HepG2 (cell line): ENCODE measurements at regions not wholly inside any gene's neighbourhood (a gene's known extent, or its start where the extent isn't known, plus 50 kb on each side); places are given as distances from the start of the nearest gene placed in this dataset.
A peak's percentile ranks its signal among the peaks of the same experiment; 100 is the strongest.

ENCODE experiments used
- CBX1 ChIP-seq: IDR thresholded peaks from one replicate; pipeline ENCODE4 v1.6.1; 2016; ENCODE audit warnings: antibody characterized with exemption, low read depth
- EP300 ChIP-seq, 3 experiments: sonication (generic) in 1 of 3; formaldehyde crosslinking in 1 of 3; IDR thresholded peaks; 2 replicates each; pipeline versions ENCODE4 v1.5.1 to v1.6.1; 2011 to 2020; ENCODE audit warnings: low read depth in 2 of 3, low read length in 2 of 3, borderline replicate concordance in 1 of 3, improper control_type of control experiment in 1 of 3, mild to moderate bottlenecking in 1 of 3, missing genetic modification reagents in 1 of 3, moderate library complexity in 1 of 3
- FOXO1 ChIP-seq: sonication (generic); formaldehyde crosslinking; IDR thresholded peaks from 2 replicates; pipeline ENCODE4 v1.4.0; 2020; ENCODE audit warnings: missing genetic modification reagents
- FOXP1 ChIP-seq, 2 experiments: fragments of 450-650 bp in 1 of 2; IDR thresholded peaks; 2 replicates each; pipeline ENCODE4 v1.6.1; 2017 to 2018; ENCODE audit warnings: antibody characterized with exemption in 1 of 2
- GATAD1 ChIP-seq: IDR thresholded peaks from 2 replicates; pipeline ENCODE4 v1.6.1; 2016; ENCODE audit warnings: missing genetic modification reagents, missing compliant biosample characterization
- GFI1 ChIP-seq: sonication (generic); formaldehyde crosslinking; IDR thresholded peaks from 2 replicates; pipeline ENCODE4 v1.5.0; 2020; ENCODE audit warnings: missing genetic modification reagents, mild to moderate bottlenecking, borderline replicate concordance
- HDAC6 ChIP-seq: fragments of 200-600 bp; sonication (generic); IDR thresholded peaks from 2 replicates; pipeline ENCODE4 v1.7.0; 2017; ENCODE audit warnings: mild to moderate bottlenecking, antibody characterized with exemption, low read length, low read depth
- MAFG ChIP-seq: sonication (generic); formaldehyde crosslinking; IDR thresholded peaks from 2 replicates; pipeline ENCODE4 v1.5.1; 2020; ENCODE audit warnings: mild to moderate bottlenecking, missing genetic modification reagents
- MIXL1 ChIP-seq: IDR thresholded peaks from 2 replicates; pipeline ENCODE4 v1.6.1; 2016
- REL ChIP-seq: sonication (generic); formaldehyde crosslinking; conservative IDR thresholded peaks from 2 replicates; pipeline ENCODE4 v1.8.0; 2022; ENCODE audit warnings: mild to moderate bottlenecking, missing genetic modification reagents, moderate library complexity
- SALL2 ChIP-seq: sonication (generic); formaldehyde crosslinking; IDR thresholded peaks from 2 replicates; pipeline ENCODE4 v1.8.1; 2023; ENCODE audit warnings: mild to moderate bottlenecking, missing genetic modification reagents, inconsistent platforms
- SAP130 ChIP-seq: IDR thresholded peaks from 2 replicates; pipeline ENCODE4 v1.6.1; 2016; ENCODE audit warnings: low read depth
- SMAD9 ChIP-seq: sonication (generic); formaldehyde crosslinking; IDR thresholded peaks from 2 replicates; pipeline ENCODE4 v1.5.1; 2020; ENCODE audit warnings: mild to moderate bottlenecking, missing genetic modification reagents
- SMC3 ChIP-seq: IDR thresholded peaks from 2 replicates; pipeline ENCODE4 v1.6.1; 2011; ENCODE audit warnings: low read length, improper control_type of control experiment
- YEATS2 ChIP-seq: sonication (generic); formaldehyde crosslinking; IDR thresholded peaks from 2 replicates; pipeline ENCODE4 v1.4.0; 2020; ENCODE audit warnings: missing genetic modification reagents, borderline replicate concordance
- ZNF225 ChIP-seq: sonication (generic); formaldehyde crosslinking; IDR thresholded peaks from 2 replicates; pipeline ENCODE4 v1.4.0; 2020; ENCODE audit warnings: mild to moderate bottlenecking, missing genetic modification reagents
- ZNF644 ChIP-seq: IDR thresholded peaks from 2 replicates; pipeline ENCODE4 v1.6.1; 2016; ENCODE audit warnings: low read depth
- ZSCAN31 ChIP-seq: sonication (generic); formaldehyde crosslinking; IDR thresholded peaks from 2 replicates; pipeline ENCODE4 v1.5.0; 2020; ENCODE audit warnings: low read depth, mild to moderate bottlenecking, missing genetic modification reagents
- ZSCAN9 ChIP-seq: IDR thresholded peaks from 2 replicates; pipeline ENCODE4 v1.6.1; 2016; ENCODE audit warnings: borderline replicate concordance
- TF ChIP-seq, protein P1 (sequence below): sonication (generic); formaldehyde crosslinking; IDR thresholded peaks from 2 replicates; pipeline ENCODE4 v1.4.0; 2020; ENCODE audit warnings: missing genetic modification reagents
- TF ChIP-seq, protein P2 (sequence below): IDR thresholded peaks from 2 replicates; pipeline ENCODE4 v1.6.1; 2016; ENCODE audit warnings: low read depth, borderline replicate concordance
- TF ChIP-seq, protein P3 (sequence below): sonication (generic); formaldehyde crosslinking; IDR thresholded peaks from 2 replicates; pipeline ENCODE4 v1.4.0; 2020; ENCODE audit warnings: mild to moderate bottlenecking, missing genetic modification reagents
- TF ChIP-seq, protein P4 (sequence below), 2 experiments: IDR thresholded peaks; 2 replicates each; pipeline ENCODE4 v1.6.1; 2011 to 2012; ENCODE audit warnings: low read length in 2 of 2, borderline replicate concordance in 1 of 2, low read depth in 1 of 2, mild to moderate bottlenecking in 1 of 2, moderate library complexity in 1 of 2

DNA sequence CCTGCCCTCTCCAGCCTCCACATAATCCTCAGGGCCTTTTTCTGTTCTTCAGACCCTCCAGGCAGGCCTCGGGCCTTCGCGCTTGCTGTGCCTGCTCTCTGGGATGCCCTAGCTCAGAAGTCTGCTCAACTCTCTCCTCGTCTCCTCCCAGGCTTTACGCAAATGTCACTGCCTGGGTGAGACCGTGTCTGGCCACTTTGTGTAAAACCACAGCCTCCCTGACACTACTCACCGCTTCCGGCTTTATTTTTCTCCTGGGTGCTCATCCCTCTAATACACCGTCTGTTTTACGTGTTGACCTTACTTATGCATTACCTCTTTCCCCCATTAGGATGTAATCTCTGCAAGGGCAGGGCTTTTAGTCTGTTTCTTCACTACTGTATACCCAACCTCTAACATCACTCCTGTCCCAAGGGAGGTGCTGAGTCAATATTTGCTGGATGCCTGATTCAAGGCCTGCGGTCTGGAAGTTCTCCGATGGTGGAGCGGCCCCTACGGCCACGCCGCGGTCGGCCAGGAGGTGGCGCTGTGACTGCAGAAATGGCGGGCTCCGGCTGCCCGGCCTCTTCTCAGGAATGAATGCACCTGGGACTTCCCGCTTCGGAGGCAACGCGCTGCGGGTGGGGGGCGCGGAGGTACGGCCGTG, 58.2 kb upstream of the THY1 start (continued):
- TF ChIP-seq, protein P1, sequence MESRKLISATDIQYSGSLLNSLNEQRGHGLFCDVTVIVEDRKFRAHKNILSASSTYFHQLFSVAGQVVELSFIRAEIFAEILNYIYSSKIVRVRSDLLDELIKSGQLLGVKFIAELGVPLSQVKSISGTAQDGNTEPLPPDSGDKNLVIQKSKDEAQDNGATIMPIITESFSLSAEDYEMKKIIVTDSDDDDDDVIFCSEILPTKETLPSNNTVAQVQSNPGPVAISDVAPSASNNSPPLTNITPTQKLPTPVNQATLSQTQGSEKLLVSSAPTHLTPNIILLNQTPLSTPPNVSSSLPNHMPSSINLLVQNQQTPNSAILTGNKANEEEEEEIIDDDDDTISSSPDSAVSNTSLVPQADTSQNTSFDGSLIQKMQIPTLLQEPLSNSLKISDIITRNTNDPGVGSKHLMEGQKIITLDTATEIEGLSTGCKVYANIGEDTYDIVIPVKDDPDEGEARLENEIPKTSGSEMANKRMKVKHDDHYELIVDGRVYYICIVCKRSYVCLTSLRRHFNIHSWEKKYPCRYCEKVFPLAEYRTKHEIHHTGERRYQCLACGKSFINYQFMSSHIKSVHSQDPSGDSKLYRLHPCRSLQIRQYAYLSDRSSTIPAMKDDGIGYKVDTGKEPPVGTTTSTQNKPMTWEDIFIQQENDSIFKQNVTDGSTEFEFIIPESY (CRISPR knock-in tag): peak; percentile 63
- TF ChIP-seq SMC3: peak; percentile 41; the same call in 1 of the 2 replicates
- TF ChIP-seq FOXO1 (CRISPR knock-in tag): peak; percentile 64
- peak; percentile 71 for TF ChIP-seq SALL2 (CRISPR knock-in tag)
- peak; percentile 30; the same call in 1 of the 2 replicates for TF ChIP-seq GATAD1 (CRISPR knock-in tag)
- no peak for TF ChIP-seq CBX1
- TF ChIP-seq MAFG (CRISPR knock-in tag): no peak
- TF ChIP-seq GFI1 (CRISPR knock-in tag): peak; percentile 97
- TF ChIP-seq SAP130: peak; percentile 66
- peak; percentile 81; the same call in 1 of the 2 replicates for TF ChIP-seq MIXL1
- 0 out of 2 replicates have a peak, but pooled peaks have one; percentile 34 for TF ChIP-seq ZNF644 (CRISPR knock-in tag)
- 0 out of 2 replicates have a peak, but pooled peaks have one; percentile 37 for TF ChIP-seq ZSCAN31
- TF ChIP-seq, protein P2, sequence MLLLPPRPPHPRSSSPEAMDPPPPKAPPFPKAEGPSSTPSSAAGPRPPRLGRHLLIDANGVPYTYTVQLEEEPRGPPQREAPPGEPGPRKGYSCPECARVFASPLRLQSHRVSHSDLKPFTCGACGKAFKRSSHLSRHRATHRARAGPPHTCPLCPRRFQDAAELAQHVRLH: peak; percentile 87; the same call in 1 of the 2 replicates
- TF ChIP-seq, protein P3, sequence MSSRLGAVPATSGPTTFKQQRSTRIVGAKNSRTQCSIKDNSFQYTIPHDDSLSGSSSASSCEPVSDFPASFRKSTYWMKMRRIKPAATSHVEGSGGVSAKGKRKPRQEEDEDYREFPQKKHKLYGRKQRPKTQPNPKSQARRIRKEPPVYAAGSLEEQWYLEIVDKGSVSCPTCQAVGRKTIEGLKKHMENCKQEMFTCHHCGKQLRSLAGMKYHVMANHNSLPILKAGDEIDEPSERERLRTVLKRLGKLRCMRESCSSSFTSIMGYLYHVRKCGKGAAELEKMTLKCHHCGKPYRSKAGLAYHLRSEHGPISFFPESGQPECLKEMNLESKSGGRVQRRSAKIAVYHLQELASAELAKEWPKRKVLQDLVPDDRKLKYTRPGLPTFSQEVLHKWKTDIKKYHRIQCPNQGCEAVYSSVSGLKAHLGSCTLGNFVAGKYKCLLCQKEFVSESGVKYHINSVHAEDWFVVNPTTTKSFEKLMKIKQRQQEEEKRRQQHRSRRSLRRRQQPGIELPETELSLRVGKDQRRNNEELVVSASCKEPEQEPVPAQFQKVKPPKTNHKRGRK (CRISPR knock-in tag): no peak
- peak; percentile 81; the same call in 1 of the 2 replicates for TF ChIP-seq ZSCAN9 (CRISPR knock-in tag)
- peak; percentile 79; the same call in 1 of the 2 replicates for TF ChIP-seq YEATS2 (CRISPR knock-in tag)
- TF ChIP-seq REL: no peak
- TF ChIP-seq ZNF225: no peak
- TF ChIP-seq HDAC6: no peak
- TF ChIP-seq, protein P4, sequence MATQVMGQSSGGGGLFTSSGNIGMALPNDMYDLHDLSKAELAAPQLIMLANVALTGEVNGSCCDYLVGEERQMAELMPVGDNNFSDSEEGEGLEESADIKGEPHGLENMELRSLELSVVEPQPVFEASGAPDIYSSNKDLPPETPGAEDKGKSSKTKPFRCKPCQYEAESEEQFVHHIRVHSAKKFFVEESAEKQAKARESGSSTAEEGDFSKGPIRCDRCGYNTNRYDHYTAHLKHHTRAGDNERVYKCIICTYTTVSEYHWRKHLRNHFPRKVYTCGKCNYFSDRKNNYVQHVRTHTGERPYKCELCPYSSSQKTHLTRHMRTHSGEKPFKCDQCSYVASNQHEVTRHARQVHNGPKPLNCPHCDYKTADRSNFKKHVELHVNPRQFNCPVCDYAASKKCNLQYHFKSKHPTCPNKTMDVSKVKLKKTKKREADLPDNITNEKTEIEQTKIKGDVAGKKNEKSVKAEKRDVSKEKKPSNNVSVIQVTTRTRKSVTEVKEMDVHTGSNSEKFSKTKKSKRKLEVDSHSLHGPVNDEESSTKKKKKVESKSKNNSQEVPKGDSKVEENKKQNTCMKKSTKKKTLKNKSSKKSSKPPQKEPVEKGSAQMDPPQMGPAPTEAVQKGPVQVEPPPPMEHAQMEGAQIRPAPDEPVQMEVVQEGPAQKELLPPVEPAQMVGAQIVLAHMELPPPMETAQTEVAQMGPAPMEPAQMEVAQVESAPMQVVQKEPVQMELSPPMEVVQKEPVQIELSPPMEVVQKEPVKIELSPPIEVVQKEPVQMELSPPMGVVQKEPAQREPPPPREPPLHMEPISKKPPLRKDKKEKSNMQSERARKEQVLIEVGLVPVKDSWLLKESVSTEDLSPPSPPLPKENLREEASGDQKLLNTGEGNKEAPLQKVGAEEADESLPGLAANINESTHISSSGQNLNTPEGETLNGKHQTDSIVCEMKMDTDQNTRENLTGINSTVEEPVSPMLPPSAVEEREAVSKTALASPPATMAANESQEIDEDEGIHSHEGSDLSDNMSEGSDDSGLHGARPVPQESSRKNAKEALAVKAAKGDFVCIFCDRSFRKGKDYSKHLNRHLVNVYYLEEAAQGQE (IDR thresholded peaks at IDR 0.05; ENCODE audit: borderline replicate concordance in 1 of 2, low read depth in 1 of 2, low read length in 2 of 2): peak in 1 of 2 experiments; percentile 61; a peak in 1 of 4 replicates
- TF ChIP-seq FOXP1 (IDR thresholded peaks at IDR 0.05): peak; percentile 37; the same call in 1 of the 2 replicates
- TF ChIP-seq FOXP1 (CRISPR knock-in tag; IDR thresholded peaks at IDR 0.05): peak; percentile 72
- peak; percentile 49 to 72; a peak in 2 of 4 replicates for TF ChIP-seq EP300 (IDR thresholded peaks at IDR 0.05; ENCODE audit: low read depth in 2 of 2, low read length in 2 of 2)
- TF ChIP-seq EP300 (CRISPR knock-in tag; IDR thresholded peaks at IDR 0.05; ENCODE audit: borderline replicate concordance): peak; percentile 43; the same call in 1 of the 2 replicates
- TF ChIP-seq SMAD9 (CRISPR knock-in tag): 0 out of 2 replicates have a peak, but pooled peaks have one; percentile 45
